Skeletal muscle cell (primary cell): ENCODE measurements at regions not wholly inside any gene's neighbourhood (a gene's known extent, or its start where the extent isn't known, plus 50 kb on each side); places are given as distances from the start of the nearest gene placed in this dataset.
"Not testable (repeated sequence)": the region's sequence is repeated elsewhere in the genome, so short reads cannot be mapped to it uniquely, and the experiment has no call there.

ENCODE experiments used
- DNase-seq: peaks from one replicate; pipeline ENCODE4 v3.0.0-alpha.2; 2010; ENCODE audit warnings: low read depth
- H3K4me3 ChIP-seq: 2 replicates; pipeline ENCODE4 v1.5.1; 2011; ENCODE audit warnings: low read depth, mild to moderate bottlenecking, control low read depth, low read length, moderate library complexity

- no peak overlapping the region for H3K4me3 ChIP-seq
- no peak for DNase-seq
These were observed 107.7 kb downstream of the SEPTIN7 start for GRCh38 chr7:35908331-35909216.

GRCh38 chr7:35909870-35910357 is 109.1 kb downstream of the SEPTIN7 start:
- no peak overlapping the region for H3K4me3 ChIP-seq
- DNase-seq, result no peak

- DNase-seq, H3K4me3 ChIP-seq: not testable (repeated sequence)
These were observed 109.8 kb downstream of the SEPTIN7 start for GRCh38 chr7:35910621-35911020.

- not testable (repeated sequence) for H3K4me3 ChIP-seq, DNase-seq
These were observed 112.5 kb downstream of the SEPTIN7 start for GRCh38 chr7:35913350-35913749.

- H3K4me3 ChIP-seq, DNase-seq: not testable (repeated sequence)
These were observed 113.4 kb downstream of the SEPTIN7 start for GRCh38 chr7:35914214-35914613.

DNA sequence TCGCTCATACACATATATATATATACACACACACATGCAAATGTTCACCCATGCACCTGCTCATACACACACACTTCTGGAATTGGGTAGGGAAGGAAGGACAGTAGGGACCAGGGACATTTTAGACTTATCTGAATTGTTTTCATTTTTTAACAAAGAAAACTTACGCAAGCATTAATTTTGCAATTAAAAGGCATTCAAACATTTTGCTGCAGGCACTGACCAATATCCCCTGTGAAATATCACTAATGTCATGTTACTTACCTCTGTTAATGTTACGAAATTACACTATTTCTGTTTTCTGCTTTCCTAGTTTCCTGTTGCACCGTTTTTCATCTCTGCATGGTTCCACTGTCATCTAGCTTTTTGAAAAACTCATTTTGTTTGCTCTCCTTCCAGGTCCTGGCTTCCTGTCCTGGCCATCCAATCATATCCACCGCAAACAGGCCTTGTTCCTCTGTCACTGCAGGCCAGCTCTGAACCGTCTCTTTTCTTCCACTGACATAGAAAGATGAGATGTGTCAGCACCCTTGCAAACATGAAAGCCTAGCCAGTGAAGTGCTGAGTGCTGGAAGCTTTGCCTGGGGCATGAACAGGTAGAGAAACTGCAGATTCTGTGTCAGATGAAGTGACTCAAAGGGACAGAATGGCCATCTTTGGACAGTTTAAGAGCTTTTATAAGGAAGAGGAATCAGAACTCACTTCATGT is 114.5 kb downstream of the SEPTIN7 start:
- not testable (repeated sequence) for DNase-seq

DNA sequence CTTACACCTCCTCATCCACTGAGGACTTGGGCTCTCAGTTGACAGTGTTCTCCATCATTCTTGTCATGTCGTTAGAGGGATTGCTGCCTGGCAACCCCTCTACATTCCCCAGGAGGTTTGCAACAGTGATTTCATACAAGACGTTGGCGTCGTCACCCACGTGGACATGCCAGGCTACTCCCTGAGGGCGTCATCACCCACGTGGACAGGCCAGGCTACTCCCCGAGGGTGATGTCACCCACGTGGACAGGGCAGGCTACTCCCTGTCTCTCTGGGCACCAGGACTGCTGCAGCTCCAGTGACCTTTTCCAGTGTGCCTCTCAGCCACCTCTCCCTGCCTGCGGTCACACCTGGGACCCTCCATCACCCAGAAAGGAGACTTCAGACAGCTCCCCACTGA is 117.4 kb downstream of the SEPTIN7 start:
- not testable (repeated sequence) for H3K4me3 ChIP-seq, DNase-seq

More for the DNA sequence above, 114.5 kb downstream of the SEPTIN7 start:
- H3K4me3 ChIP-seq, result not testable (repeated sequence)

DNA sequence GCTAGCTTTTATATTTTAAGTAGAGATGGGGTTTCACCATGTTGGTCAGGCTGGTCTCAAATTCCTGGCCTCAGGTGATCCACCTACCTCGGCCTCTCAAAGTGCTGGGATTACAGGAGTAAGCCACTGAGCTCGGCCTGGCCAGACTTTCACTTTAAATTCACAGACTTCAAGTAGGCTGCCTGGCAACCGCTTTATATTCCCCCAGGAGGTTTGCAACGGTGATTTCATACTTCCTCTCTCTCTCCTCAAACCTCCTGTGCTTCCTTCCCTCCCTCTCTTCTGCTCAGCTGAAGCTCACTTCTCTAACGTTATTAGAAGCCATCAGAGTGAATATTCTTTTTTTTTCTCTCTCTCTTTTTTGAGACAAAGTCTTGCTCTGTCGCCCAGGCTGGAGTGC is 118.8 kb downstream of the SEPTIN7 start:
- H3K4me3 ChIP-seq, result not testable (repeated sequence)
- DNase-seq, result peak; percentile 31

DNA sequence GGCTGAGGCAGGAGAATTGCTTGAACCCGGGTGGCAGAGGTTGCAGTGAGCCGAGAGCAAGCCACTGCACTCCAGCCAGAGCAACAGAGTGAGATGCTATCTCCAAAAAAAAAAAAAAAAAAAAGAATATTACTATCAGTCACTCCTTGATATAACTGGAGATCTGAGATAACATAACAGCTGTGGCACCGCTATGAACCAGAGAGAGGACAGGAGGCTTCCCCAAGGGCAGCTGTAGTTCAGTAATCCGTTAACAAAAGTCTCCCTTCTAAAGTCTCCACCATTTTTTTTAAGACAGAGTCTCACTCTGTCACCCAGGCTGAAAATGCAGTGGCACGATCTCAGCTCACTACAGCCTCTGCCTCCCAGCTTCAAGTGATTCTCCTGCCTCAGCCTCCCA is 120.5 kb downstream of the SEPTIN7 start:
- H3K4me3 ChIP-seq, DNase-seq: not testable (repeated sequence)

DNA sequence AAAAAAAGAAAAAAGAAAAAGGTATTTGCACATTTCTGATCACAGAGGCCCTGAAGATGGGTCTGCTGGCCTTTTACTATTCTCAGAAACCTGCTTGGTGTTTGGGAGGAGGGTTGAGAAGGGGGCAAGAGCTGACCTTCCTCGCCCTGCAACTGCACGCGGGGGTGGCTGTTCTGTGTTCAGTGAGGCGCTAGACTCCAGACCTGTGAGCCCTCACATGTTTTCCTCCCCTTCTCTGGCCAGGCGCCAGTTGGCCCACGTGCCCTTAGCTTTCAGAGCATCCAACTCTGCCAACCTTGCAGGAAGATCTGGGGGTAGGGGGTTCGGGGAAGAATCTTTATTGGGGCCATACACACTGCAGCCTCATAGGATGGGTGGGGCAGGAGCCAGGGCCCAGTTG is 123.8 kb downstream of the SEPTIN7 start:
- not testable (repeated sequence) for H3K4me3 ChIP-seq, DNase-seq

DNA sequence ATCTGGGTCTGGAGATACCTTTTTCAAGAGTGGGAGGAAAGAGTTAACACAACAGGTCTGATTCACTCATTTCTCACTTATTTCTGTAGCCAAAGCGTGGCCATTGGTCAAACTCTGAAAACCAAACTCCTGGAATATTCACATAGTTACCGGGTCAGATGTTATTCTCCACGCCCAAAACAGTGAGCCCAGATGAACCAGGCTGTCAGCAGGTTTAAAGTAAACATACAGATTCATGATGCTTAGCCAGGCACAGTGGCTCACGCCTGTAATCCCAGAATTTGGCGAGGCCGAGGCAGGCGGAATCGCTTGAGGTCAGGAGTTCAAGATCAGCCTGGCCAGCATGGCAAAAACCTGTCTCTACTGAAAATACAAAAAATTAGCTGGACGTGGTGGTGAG is 126.1 kb downstream of the SEPTIN7 start:
- H3K4me3 ChIP-seq, DNase-seq: not testable (repeated sequence)

GRCh38 chr7:35931134-35931533 is 130.3 kb downstream of the SEPTIN7 start:
- DNase-seq, H3K4me3 ChIP-seq: not testable (repeated sequence)

DNA sequence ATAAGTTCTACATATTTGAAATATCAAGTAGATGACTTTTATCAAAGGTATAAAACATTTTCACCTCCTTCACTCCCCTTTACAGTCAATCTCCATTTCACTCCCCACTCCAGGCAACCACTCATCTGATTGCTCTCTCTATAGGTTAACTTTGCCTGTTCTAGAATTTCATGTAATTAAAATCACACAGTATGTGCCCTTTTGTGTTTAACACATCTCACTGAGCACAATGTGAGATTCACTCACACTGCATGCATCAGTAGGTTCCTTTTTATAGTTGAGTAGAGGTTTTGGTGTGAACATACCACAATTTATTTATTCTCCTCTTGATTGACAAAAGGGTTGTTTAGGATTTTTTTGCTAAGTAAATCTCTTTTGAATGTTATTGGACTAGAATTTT is 130.7 kb downstream of the SEPTIN7 start:
- DNase-seq, H3K4me3 ChIP-seq: not testable (repeated sequence)

DNA sequence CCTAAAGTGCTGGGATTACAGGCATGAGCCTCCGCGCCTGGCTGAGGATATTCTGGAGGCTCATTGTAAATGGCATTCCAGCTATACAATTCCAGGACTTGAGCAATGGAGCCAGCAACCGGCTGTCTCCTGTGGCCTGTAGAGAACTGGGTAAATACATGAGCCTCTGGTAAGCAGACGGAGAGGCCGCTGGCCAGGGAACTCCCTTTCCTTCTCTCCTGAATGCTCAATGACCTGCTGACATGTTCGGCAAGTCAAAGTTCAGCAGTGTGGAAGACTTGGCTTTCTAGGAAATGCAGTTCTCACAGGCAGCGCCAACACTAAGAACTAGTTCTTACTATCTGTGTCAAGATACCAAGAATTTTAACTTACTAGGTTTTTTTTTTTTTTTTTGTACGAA is 139.8 kb downstream of the SEPTIN7 start:
- not testable (repeated sequence) for DNase-seq, H3K4me3 ChIP-seq

DNA sequence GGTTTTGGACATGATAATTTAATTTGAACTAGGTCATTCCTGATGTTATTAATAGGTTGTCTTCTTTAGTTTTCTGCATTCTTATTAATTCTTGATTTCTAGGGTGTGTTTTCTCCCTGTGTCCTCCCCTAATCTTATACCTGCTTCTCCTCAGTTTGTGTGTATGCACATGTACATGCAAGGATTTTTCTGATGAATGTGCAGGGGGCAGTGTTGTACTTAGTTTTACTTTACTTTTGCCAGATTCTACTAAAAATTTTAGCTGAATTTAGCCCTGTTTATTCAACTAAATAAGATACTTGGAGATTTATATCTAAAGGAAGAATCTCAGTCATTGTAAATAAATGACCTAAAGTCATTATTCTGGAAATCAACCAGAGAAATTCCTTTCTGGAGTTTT is 144.8 kb downstream of the SEPTIN7 start:
- H3K4me3 ChIP-seq, DNase-seq: not testable (repeated sequence)

DNA sequence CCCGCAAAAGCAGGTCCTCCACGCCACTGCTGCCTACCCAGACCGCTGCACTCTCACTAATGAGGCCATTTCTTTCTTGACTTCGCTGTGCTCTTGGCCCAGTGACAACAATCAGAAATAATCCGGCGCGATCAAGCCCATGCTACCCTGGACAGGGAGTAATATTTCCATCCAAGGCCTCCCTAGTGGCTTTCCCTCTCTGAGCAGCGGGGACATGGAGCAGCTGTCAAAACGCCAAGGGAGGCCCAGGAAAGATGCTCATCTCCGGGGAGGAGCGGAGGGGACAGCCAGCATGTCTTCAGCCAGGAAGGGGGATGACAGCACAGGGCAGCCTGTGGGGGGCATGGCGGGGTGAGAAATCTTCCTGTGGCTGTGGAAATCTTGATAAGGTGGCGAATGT is 154.9 kb downstream of the SEPTIN7 start:
- not testable (repeated sequence) for DNase-seq, H3K4me3 ChIP-seq

DNA sequence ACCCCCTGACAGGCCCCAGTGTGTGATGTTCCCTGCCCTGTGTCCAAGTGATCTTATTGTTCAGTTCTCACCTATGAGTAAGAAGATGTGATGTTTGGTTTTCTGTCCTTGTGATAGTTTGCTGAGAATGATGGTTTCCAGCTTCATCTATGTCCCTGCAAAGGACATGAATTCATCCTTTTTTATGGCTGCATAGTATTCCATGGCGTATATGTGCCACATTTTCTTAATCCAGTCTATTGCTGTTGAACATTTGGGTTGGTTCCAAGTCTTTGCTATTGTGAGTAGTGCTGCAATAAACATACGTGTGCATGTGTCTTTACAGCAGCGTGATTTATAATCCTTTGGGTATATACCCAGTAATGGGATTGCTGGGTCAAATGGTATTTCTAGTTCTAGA is 156.1 kb downstream of the SEPTIN7 start:
- not testable (repeated sequence) for H3K4me3 ChIP-seq, DNase-seq

DNA sequence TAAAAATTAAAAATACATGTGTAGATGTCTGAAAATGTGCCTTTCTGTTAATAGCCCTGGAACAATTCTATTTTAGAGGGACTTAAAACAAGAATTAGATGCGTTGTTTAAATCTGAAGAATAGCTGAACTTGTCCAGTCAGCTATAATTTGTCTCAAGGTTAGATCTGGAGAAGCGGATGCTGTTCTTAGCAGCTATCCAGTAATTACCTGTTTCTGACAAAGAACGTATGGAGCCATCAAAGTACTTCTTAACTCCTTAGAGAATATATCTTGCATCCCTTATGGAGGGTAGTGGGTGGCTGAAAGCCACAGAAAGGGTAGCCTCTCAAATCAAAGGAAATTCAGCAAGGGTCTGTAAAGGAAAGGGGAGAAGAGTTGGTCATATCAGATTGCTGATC is 160.4 kb downstream of the SEPTIN7 start:
- H3K4me3 ChIP-seq, DNase-seq: not testable (repeated sequence)

DNA sequence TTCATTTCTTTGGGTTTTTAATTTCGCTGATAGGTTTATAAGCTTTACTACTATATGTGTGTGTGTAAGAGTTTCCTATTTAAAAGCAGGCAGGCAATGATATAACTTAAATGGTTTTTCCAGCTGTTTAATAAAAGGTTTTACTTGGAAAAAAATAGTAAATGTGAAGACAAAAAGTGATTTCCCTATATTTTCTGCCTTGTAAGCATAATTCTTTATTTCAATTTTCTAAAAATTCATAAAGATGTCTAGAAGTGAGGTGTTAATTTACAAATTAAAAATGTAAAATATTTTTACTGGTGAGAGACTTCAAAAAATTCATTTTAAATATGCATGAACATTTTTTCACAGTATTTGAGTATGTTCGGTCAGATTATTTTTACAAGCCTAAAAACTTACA is 161.8 kb downstream of the SEPTIN7 start:
- not testable (repeated sequence) for DNase-seq, H3K4me3 ChIP-seq

- no peak overlapping the region for H3K4me3 ChIP-seq
- DNase-seq, result no peak
These were observed 166.7 kb downstream of the SEPTIN7 start for GRCh38 chr7:35967366-35968139.
